ENCODE measurements at regions not wholly inside any gene's neighbourhood (a gene's known extent, or its start where the extent isn't known, plus 50 kb on each side); places are given as distances from the start of the nearest gene placed in this dataset.
"Not testable (repeated sequence)": the region's sequence is repeated elsewhere in the genome, so short reads cannot be mapped to it uniquely, and the experiment has no call there.

DNA sequence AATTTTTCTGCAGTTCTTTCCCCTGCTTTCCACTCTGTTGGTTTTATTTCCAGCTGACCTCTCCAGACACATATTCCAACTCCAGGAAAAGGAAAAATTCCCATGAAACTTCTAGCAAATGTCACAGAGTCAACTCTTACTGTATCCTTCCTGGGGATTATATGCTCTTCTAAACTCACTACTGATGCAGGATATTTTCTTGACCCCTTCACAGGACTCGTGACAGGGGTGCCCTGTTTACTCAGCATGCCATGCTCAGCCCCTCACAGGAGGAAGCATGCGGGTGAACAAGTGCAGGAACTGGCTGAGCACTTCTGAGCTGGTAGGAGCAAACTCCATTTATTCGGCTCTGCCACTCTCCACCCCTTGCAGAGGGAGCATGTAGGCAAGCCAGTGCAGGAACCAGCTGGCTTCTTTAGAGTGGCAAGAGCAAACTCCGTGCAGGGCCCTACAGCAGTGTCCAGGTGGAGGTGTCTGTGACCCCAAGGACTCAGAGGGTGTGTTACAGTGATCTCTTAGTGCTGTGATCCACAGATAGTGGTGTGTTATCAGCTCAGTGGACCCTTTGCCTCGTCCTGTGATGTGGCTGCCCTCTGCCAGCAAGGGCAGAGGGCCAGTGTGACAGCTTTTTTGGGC is 413.6 kb upstream of the GRM7 start:
- no peak overlapping the region for H3K4me3 ChIP-seq (ENCODE audit: extremely low read depth, insufficient read depth, low read length, poor library complexity, severe bottlenecking)
- 94 to 98% methylated on average over 4 to 5 of the region's 5 CpGs for WGBS, 2 experiments (ENCODE audit: insufficient coverage in 2 of 2)

DNA sequence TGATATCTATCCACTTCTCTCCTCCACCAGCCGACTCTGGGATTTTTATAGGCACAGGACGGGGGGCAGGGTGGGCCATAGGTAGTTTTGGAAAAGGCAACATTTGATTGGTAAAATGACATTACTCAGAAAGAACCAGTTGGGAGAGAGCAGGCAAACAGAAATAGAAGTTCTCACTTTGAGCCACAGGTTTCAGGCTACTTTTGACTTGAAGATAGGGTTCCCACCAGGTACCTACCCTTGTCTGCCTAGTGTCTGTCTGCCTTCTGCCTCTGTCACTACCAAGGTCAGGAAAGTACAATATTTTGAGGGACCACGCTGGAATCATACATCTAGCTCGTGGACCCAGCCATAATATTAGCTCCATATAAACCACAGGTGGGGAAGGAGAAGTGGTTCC is 412.9 kb upstream of the GRM7 start:
- WGBS, 2 experiments (ENCODE audit: insufficient coverage in 2 of 2) = 60 to 75% methylated on average over 1 of the region's 4 CpGs
- Histone ChIP-seq H3K27ac (ENCODE audit: low read depth, low read length, severe bottlenecking) (no peak overlapping the region), H3K9me3 (ENCODE audit: control insufficient read depth, low read length) (no peaks in the 10 kb centered on the region), H3K4me3 (ENCODE audit: extremely low read depth, insufficient read depth, low read length, poor library complexity, severe bottlenecking) (no peak overlapping the region), H3K4me1 (ENCODE audit: control insufficient read depth, insufficient read depth, low read length, poor library complexity, severe bottlenecking) (peaks cover 3% of the 10 kb centered on the region), H3K36me3 (ENCODE audit: control insufficient read depth, insufficient read depth, low read length) (no peaks in the 10 kb centered on the region)

More for the DNA sequence above, 413.6 kb upstream of the GRM7 start:
- Histone ChIP-seq H3K9me3 (ENCODE audit: control insufficient read depth, low read length) (no peaks in the 10 kb centered on the region), H3K4me1 (ENCODE audit: control insufficient read depth, insufficient read depth, low read length, poor library complexity, severe bottlenecking) (peaks cover 3% of the 10 kb centered on the region), H3K27ac (ENCODE audit: low read depth, low read length, severe bottlenecking) (no peak overlapping the region), H3K36me3 (ENCODE audit: control insufficient read depth, insufficient read depth, low read length) (no peaks in the 10 kb centered on the region)

GRCh38 chr3:6449099-6449498 is 411.8 kb upstream of the GRM7 start:
- no peaks in the 10 kb centered on the region for H3K9me3 ChIP-seq (ENCODE audit: control insufficient read depth, low read length)
- H3K4me3 ChIP-seq (ENCODE audit: extremely low read depth, insufficient read depth, low read length, poor library complexity, severe bottlenecking) = no peak overlapping the region
- H3K4me1 ChIP-seq (ENCODE audit: control insufficient read depth, insufficient read depth, low read length, poor library complexity, severe bottlenecking) = peaks cover 3% of the 10 kb centered on the region
- 100% methylated on average over 1 to 3 of the region's 3 CpGs for WGBS, 2 experiments (ENCODE audit: insufficient coverage in 2 of 2)
- H3K36me3 ChIP-seq (ENCODE audit: control insufficient read depth, insufficient read depth, low read length) = no peaks in the 10 kb centered on the region
- no peak overlapping the region for H3K27ac ChIP-seq (ENCODE audit: low read depth, low read length, severe bottlenecking)

DNA sequence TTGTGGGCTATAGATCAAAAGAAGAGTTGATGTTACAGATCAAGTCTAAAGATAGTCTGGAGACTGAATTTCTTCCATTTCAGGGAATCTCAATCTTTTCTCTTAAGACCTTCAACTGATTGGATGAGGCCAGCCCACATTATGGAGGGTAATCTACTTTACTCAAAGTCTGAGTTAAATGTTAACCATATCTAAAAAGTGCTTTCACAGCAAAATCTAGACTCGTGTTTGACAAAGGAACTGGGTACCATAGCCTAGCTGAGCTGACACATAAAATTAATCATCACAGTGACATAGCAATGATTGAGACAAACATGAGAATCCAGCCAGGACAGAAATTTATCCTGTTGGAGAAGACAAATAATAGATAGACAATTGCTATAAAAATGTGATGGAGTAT is 407.9 kb upstream of the GRM7 start:
- H3K36me3 ChIP-seq (ENCODE audit: control insufficient read depth, insufficient read depth, low read length) = no peaks in the 10 kb centered on the region
- H3K27ac ChIP-seq (ENCODE audit: low read depth, low read length, severe bottlenecking) = no peak overlapping the region
- no peak overlapping the region for H3K4me3 ChIP-seq (ENCODE audit: extremely low read depth, insufficient read depth, low read length, poor library complexity, severe bottlenecking)
- no peaks in the 10 kb centered on the region for H3K9me3 ChIP-seq (ENCODE audit: control insufficient read depth, low read length)
- 100% methylated on average over 1 of the region's 1 CpG; no CpG with 5 or more reads in 1 of the 2 experiments for WGBS, 2 experiments (ENCODE audit: insufficient coverage in 2 of 2)
- H3K4me1 ChIP-seq (ENCODE audit: control insufficient read depth, insufficient read depth, low read length, poor library complexity, severe bottlenecking) = peaks cover 3% of the 10 kb centered on the region

DNA sequence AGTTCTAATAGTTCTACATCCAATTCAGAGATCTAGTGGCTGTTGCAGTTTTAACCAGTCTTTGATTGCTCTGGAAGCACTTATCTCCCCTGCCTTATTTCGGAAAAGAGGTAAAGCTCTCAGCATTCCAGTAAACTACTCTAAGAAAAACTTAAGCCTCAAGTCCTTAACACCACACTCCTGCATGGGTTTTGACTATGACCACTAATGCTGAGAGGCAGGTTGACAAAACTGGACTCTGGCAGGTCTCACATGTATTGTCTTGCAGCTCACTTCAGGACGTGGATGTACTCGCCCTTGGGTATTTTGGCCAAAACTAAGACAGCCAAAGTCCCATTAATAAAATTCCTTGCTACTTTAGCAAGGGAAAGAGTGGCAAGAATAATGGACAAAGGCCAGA is 405.9 kb upstream of the GRM7 start:
- WGBS, 2 experiments (ENCODE audit: insufficient coverage in 2 of 2) = 78 to 93% methylated on average over 1 to 3 of the region's 3 CpGs
- Histone ChIP-seq H3K36me3 (ENCODE audit: control insufficient read depth, insufficient read depth, low read length) (no peaks in the 10 kb centered on the region), H3K4me1 (ENCODE audit: control insufficient read depth, insufficient read depth, low read length, poor library complexity, severe bottlenecking) (no peaks in the 10 kb centered on the region), H3K27ac (ENCODE audit: low read depth, low read length, severe bottlenecking) (no peak overlapping the region), H3K4me3 (ENCODE audit: extremely low read depth, insufficient read depth, low read length, poor library complexity, severe bottlenecking) (no peak overlapping the region), H3K9me3 (ENCODE audit: control insufficient read depth, low read length) (no peaks in the 10 kb centered on the region)

- Histone ChIP-seq H3K27ac (ENCODE audit: low read depth, low read length, severe bottlenecking) (no peak overlapping the region), H3K4me1 (ENCODE audit: control insufficient read depth, insufficient read depth, low read length, poor library complexity, severe bottlenecking) (no peaks in the 10 kb centered on the region), H3K4me3 (ENCODE audit: extremely low read depth, insufficient read depth, low read length, poor library complexity, severe bottlenecking) (no peak overlapping the region), H3K36me3 (ENCODE audit: control insufficient read depth, insufficient read depth, low read length) (no peaks in the 10 kb centered on the region), H3K9me3 (ENCODE audit: control insufficient read depth, low read length) (no peaks in the 10 kb centered on the region)
These were observed 393.7 kb upstream of the GRM7 start for GRCh38 chr3:6467186-6467585.

GRCh38 chr3:6468589-6468988 is 392.3 kb upstream of the GRM7 start:
- no peaks in the 10 kb centered on the region for H3K4me1 ChIP-seq (ENCODE audit: control insufficient read depth, insufficient read depth, low read length, poor library complexity, severe bottlenecking)
- 100% methylated on average over 2 of the region's 7 CpGs for WGBS, 2 experiments (ENCODE audit: insufficient coverage in 2 of 2)
- H3K27ac ChIP-seq (ENCODE audit: low read depth, low read length, severe bottlenecking) = no peak overlapping the region
- no peaks in the 10 kb centered on the region for H3K36me3 ChIP-seq (ENCODE audit: control insufficient read depth, insufficient read depth, low read length)
- no peak overlapping the region for H3K4me3 ChIP-seq (ENCODE audit: extremely low read depth, insufficient read depth, low read length, poor library complexity, severe bottlenecking)
- H3K9me3 ChIP-seq (ENCODE audit: control insufficient read depth, low read length) = no peaks in the 10 kb centered on the region

GRCh38 chr3:6471744-6472143 is 389.2 kb upstream of the GRM7 start:
- 93% methylated on average over 5 of the region's 8 CpGs; no CpG with 5 or more reads in 1 of the 2 experiments for WGBS, 2 experiments (ENCODE audit: insufficient coverage in 2 of 2)
- no peak overlapping the region for H3K4me3 ChIP-seq (ENCODE audit: extremely low read depth, insufficient read depth, low read length, poor library complexity, severe bottlenecking)
- no peaks in the 10 kb centered on the region for H3K4me1 ChIP-seq (ENCODE audit: control insufficient read depth, insufficient read depth, low read length, poor library complexity, severe bottlenecking)
- H3K36me3 ChIP-seq (ENCODE audit: control insufficient read depth, insufficient read depth, low read length) = no peaks in the 10 kb centered on the region
- H3K9me3 ChIP-seq (ENCODE audit: control insufficient read depth, low read length) = no peaks in the 10 kb centered on the region
- H3K27ac ChIP-seq (ENCODE audit: low read depth, low read length, severe bottlenecking) = no peak overlapping the region

DNA sequence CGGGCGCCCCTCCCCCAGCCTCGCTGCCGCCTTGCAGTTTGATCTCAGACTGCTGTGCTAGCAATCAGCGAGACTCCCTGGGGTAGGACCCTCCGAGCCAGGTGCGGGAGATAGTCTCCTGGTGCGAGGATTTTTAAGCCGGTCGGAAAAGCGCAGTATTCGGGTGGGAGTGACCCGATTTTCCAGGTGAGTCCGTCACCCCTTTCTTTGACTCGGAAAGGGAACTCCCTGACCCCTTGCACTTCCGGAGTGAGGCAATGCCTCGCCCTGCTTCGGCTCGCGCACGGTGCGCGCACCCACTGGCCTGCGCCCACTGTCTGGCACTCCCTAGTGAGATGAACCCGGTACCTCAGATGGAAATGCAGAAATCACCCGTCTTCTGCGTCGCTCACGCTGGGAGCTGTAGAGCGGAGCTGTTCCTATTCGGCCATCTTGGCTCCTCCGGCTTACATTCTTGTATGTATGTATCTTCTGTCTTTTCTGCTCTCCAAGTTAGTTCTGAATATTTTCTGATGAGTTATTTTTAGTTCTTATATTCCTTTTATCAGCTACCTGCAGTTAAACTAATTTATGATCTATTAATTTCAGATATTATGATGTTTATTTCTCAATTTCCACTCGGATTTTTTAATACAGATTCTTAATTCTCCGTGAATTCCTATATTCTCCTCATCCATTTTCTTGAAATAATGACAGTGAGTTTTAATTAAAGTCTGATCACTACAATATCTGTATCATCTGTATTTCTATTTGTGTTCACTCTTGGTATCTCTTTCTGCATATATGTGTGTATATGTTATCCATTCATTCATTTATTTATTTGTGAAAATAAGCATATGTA is 370.2 kb upstream of the GRM7 start:
- not testable (repeated sequence) for H3K36me3 ChIP-seq (ENCODE audit: control insufficient read depth, insufficient read depth, low read length); H3K4me3 ChIP-seq (ENCODE audit: extremely low read depth, insufficient read depth, low read length, poor library complexity, severe bottlenecking); H3K4me1 ChIP-seq (ENCODE audit: control insufficient read depth, insufficient read depth, low read length, poor library complexity, severe bottlenecking); H3K27ac ChIP-seq (ENCODE audit: low read depth, low read length, severe bottlenecking); H3K9me3 ChIP-seq (ENCODE audit: control insufficient read depth, low read length)
- WGBS, 2 experiments (ENCODE audit: insufficient coverage in 2 of 2) = 76 to 91% methylated on average over 6 to 14 of the region's 34 CpGs

- Histone ChIP-seq H3K4me1 (ENCODE audit: control insufficient read depth, insufficient read depth, low read length, poor library complexity, severe bottlenecking) (no peaks in the 10 kb centered on the region), H3K9me3 (ENCODE audit: control insufficient read depth, low read length) (no peaks in the 10 kb centered on the region), H3K4me3 (ENCODE audit: extremely low read depth, insufficient read depth, low read length, poor library complexity, severe bottlenecking) (no peak overlapping the region), H3K36me3 (ENCODE audit: control insufficient read depth, insufficient read depth, low read length) (no peaks in the 10 kb centered on the region), H3K27ac (ENCODE audit: low read depth, low read length, severe bottlenecking) (no peak overlapping the region)
- whole genome bisulfite sequencing, 2 experiments (ENCODE audit: insufficient coverage in 2 of 2) = 82% methylated on average over 2 of the region's 2 CpGs; no CpG with 5 or more reads in 1 of the 2 experiments
These were observed 369.1 kb upstream of the GRM7 start for GRCh38 chr3:6491768-6492167.

GRCh38 chr3:6492306-6492705 is 368.6 kb upstream of the GRM7 start:
- Histone ChIP-seq H3K36me3 (ENCODE audit: control insufficient read depth, insufficient read depth, low read length) (no peaks in the 10 kb centered on the region), H3K4me3 (ENCODE audit: extremely low read depth, insufficient read depth, low read length, poor library complexity, severe bottlenecking) (no peak overlapping the region), H3K27ac (ENCODE audit: low read depth, low read length, severe bottlenecking) (no peak overlapping the region), H3K9me3 (ENCODE audit: control insufficient read depth, low read length) (no peaks in the 10 kb centered on the region), H3K4me1 (ENCODE audit: control insufficient read depth, insufficient read depth, low read length, poor library complexity, severe bottlenecking) (no peaks in the 10 kb centered on the region)
- no CpG with 5 or more reads among the region's 1 CpG for WGBS, 2 experiments (ENCODE audit: insufficient coverage in 2 of 2)

All from mesodermal cell (in vitro differentiated cells).